ENCODE measurements at regions not wholly inside any gene's neighbourhood (a gene's known extent, or its start where the extent isn't known, plus 50 kb on each side); places are given as distances from the start of the nearest gene placed in this dataset.

GRCh38 chr14:106837870-106838269 lies 1311.5 kb downstream of the TMEM121 start:
- peak in 1 of 2 experiments; percentile 42 for DNase-seq (ENCODE audit: low read depth in 1 of 2, low spot score in 1 of 2)
- Histone ChIP-seq H3K4me3 (replicated peaks; ENCODE audit: insufficient read depth, low read length) (no peak overlapping the region), H3K27me3 (ENCODE audit: insufficient read depth, poor library complexity, severe bottlenecking) (no peaks in the 10 kb centered on the region), H3K27ac (replicated peaks) (no peak overlapping the region)
- TF ChIP-seq REST (IDR thresholded peaks at IDR 0.05; ENCODE audit: insufficient replicate concordance, low read depth), result no peak
- no peak for TF ChIP-seq POLR2AphosphoS5 (IDR thresholded peaks at IDR 0.05; ENCODE audit: low read depth)
- TF ChIP-seq CTCF (IDR thresholded peaks at IDR 0.05; ENCODE audit: insufficient read depth, low read length), result no peak
- TF ChIP-seq SPI1 (IDR thresholded peaks at IDR 0.05; ENCODE audit: borderline replicate concordance, low read depth), result no peak
- TF ChIP-seq GABPA (IDR thresholded peaks at IDR 0.05; ENCODE audit: low read depth), result no peak

GRCh38 chr14:106838991-106839769 lies 1312.8 kb downstream of the TMEM121 start:
- DNase-seq (ENCODE audit: low read depth in 1 of 2, low spot score in 1 of 2), result no peak
- no peak overlapping the region for H3K27ac ChIP-seq (replicated peaks)
- H3K4me3 ChIP-seq (replicated peaks; ENCODE audit: insufficient read depth, low read length), result no peak overlapping the region
- TF ChIP-seq CTCF (IDR thresholded peaks at IDR 0.05; ENCODE audit: insufficient read depth, low read length) (no peak), SPI1 (IDR thresholded peaks at IDR 0.05; ENCODE audit: borderline replicate concordance, low read depth) (no peak), REST (IDR thresholded peaks at IDR 0.05; ENCODE audit: insufficient replicate concordance, low read depth) (no peak), POLR2AphosphoS5 (IDR thresholded peaks at IDR 0.05; ENCODE audit: low read depth) (no peak), GABPA (IDR thresholded peaks at IDR 0.05; ENCODE audit: low read depth) (no peak)
- H3K27me3 ChIP-seq (ENCODE audit: insufficient read depth, poor library complexity, severe bottlenecking), result no peaks in the 10 kb centered on the region

GRCh38 chr14:106840258-106840657 lies 1313.9 kb downstream of the TMEM121 start:
- TF ChIP-seq SPI1 (IDR thresholded peaks at IDR 0.05; ENCODE audit: borderline replicate concordance, low read depth) (no peak), POLR2AphosphoS5 (IDR thresholded peaks at IDR 0.05; ENCODE audit: low read depth) (no peak), GABPA (IDR thresholded peaks at IDR 0.05; ENCODE audit: low read depth) (no peak), CTCF (IDR thresholded peaks at IDR 0.05; ENCODE audit: insufficient read depth, low read length) (no peak), REST (IDR thresholded peaks at IDR 0.05; ENCODE audit: insufficient replicate concordance, low read depth) (no peak)
- DNase-seq (ENCODE audit: low read depth in 1 of 2, low spot score in 1 of 2), result no peak
- Histone ChIP-seq H3K27ac (replicated peaks) (no peak overlapping the region), H3K4me3 (replicated peaks; ENCODE audit: insufficient read depth, low read length) (no peak overlapping the region), H3K27me3 (ENCODE audit: insufficient read depth, poor library complexity, severe bottlenecking) (no peaks in the 10 kb centered on the region)
